Natural killer cell (primary cell): ENCODE measurements at regions not wholly inside any gene's neighbourhood (a gene's known extent, or its start where the extent isn't known, plus 50 kb on each side); places are given as distances from the start of the nearest gene placed in this dataset.

ENCODE experiments used
- ATAC-seq, 3 donors: fragments of 150-1000 bp in 2 of 3; fragments of 200-7000 bp in 1 of 3; cut with Tn5 transposase; 1 replicate in 1 of 3; 2 replicates in 2 of 3; pipeline ENCODE4 v1.10.0; 2021; ENCODE audit warnings: mild to moderate bottlenecking in 2 of 3, moderate library complexity in 2 of 3
- DNase-seq, 2 donors: peaks; one replicate each; pipeline versions ENCODE4 v3.0.0 to v3.0.0-alpha.2; 2013 to 2021; ENCODE audit warnings: mixed read lengths in 1 of 2
- H3K27ac ChIP-seq: one replicate; pipeline ENCODE4 v1.5.1; 2013; ENCODE audit warnings: mild to moderate bottlenecking, low read length
- H3K27me3 ChIP-seq: one replicate; pipeline ENCODE4 v1.6.1; 2013; ENCODE audit warnings: low read length; ENCODE audit not compliant: control insufficient read depth, insufficient read depth
- H3K36me3 ChIP-seq: one replicate; pipeline ENCODE4 v1.6.1; 2013; ENCODE audit warnings: low read length; ENCODE audit not compliant: control insufficient read depth, insufficient read depth
- H3K4me1 ChIP-seq: one replicate; pipeline ENCODE4 v1.6.1; 2013; ENCODE audit warnings: low read length; ENCODE audit not compliant: control insufficient read depth, insufficient read depth
- H3K4me3 ChIP-seq: one replicate; pipeline ENCODE4 v1.5.1; 2013; ENCODE audit warnings: low read length
- H3K9me3 ChIP-seq: one replicate; pipeline ENCODE4 v1.6.1; 2013; ENCODE audit warnings: low read length; ENCODE audit not compliant: control insufficient read depth, insufficient read depth
- H3K27ac Mint-ChIP-seq, 2 donors: one replicate each; pipeline ENCODE4 v1.8.0; 2022; ENCODE audit warnings: mild to moderate bottlenecking in 2 of 2, mixed read lengths in 2 of 2, moderate library complexity in 1 of 2
- H3K27me3 Mint-ChIP-seq, 2 donors: one replicate each; pipeline ENCODE4 v1.8.0; 2022; ENCODE audit warnings: low read depth in 2 of 2, mixed read lengths in 2 of 2
- H3K36me3 Mint-ChIP-seq: one replicate; pipeline ENCODE4 v1.8.0; 2022; ENCODE audit warnings: mixed read lengths
- H3K4me1 Mint-ChIP-seq, 2 donors: one replicate each; pipeline ENCODE4 v1.8.0; 2022; ENCODE audit warnings: mixed read lengths in 2 of 2
- H3K4me3 Mint-ChIP-seq: one replicate; pipeline ENCODE4 v1.8.0; 2022; ENCODE audit warnings: mild to moderate bottlenecking, moderate library complexity, mixed read lengths
- H3K9me3 Mint-ChIP-seq, 2 donors: one replicate each; pipeline ENCODE4 v1.8.0; 2022; ENCODE audit warnings: mixed read lengths in 2 of 2
- WGBS: methylation state at CpG from one replicate; pipeline ENCODE4 v1.1.7; 2013; ENCODE audit warnings: missing lambda C conversion rate; ENCODE audit not compliant: insufficient coverage; 5-methylcytosine and 5-hydroxymethylcytosine counted together
- intact Hi-C: fragments of 100-400 bp; cut with micrococcal nuclease; formaldehyde crosslinking; loops from one replicate; pipeline ENCODE4 v1.14.2; 2022
- TF ChIP-seq, protein P1 (sequence below): fragments of 200-600 bp; IDR thresholded peaks from one replicate; pipeline ENCODE4 v1.8.0; 2022; ENCODE audit warnings: antibody characterized with exemption

DNA sequence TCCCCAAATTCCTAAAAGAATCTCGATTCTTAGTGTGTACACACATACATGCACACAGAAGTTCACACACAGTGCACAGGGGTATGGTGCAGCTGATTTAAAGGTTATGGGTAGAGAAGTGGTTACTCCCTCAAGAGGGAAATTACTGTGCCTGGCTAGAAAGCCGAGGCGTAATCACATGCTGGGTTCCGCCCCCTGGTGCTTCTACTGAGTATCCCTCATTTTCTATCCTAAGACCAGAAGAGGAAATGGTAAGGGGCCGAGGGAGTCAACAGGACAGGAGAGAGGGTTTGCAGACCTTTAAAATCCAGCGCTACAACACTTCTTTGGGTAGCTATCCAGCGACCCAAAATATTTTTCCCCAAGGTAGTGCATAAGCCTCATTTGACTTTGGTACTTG lies 147.3 kb upstream of the TMEM196 start:
- Mint-ChIP-seq H3K9me3 (peaks cover 6 to 10% of the 10 kb centered on the region in 2 donors), H3K4me3 (no peak overlapping the region), H3K27ac (no peak overlapping the region), H3K36me3 (no peaks in the 10 kb centered on the region), H3K4me1 (no peaks in the 10 kb centered on the region), H3K27me3 (no peaks in the 10 kb centered on the region)
- TF ChIP-seq, protein P1, sequence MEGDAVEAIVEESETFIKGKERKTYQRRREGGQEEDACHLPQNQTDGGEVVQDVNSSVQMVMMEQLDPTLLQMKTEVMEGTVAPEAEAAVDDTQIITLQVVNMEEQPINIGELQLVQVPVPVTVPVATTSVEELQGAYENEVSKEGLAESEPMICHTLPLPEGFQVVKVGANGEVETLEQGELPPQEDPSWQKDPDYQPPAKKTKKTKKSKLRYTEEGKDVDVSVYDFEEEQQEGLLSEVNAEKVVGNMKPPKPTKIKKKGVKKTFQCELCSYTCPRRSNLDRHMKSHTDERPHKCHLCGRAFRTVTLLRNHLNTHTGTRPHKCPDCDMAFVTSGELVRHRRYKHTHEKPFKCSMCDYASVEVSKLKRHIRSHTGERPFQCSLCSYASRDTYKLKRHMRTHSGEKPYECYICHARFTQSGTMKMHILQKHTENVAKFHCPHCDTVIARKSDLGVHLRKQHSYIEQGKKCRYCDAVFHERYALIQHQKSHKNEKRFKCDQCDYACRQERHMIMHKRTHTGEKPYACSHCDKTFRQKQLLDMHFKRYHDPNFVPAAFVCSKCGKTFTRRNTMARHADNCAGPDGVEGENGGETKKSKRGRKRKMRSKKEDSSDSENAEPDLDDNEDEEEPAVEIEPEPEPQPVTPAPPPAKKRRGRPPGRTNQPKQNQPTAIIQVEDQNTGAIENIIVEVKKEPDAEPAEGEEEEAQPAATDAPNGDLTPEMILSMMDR = no peak
- intact Hi-C loops = no loop called here
- Histone ChIP-seq H3K27me3 (no peaks in the 10 kb centered on the region), H3K27ac (no peak overlapping the region), H3K4me3 (no peak overlapping the region), H3K36me3 (no peaks in the 10 kb centered on the region), H3K9me3 (no peaks in the 10 kb centered on the region), H3K4me1 (no peaks in the 10 kb centered on the region)
- 87% methylated on average over 6 of the region's 7 CpGs for WGBS
- no peak for DNase-seq
- no peak for ATAC-seq

DNA sequence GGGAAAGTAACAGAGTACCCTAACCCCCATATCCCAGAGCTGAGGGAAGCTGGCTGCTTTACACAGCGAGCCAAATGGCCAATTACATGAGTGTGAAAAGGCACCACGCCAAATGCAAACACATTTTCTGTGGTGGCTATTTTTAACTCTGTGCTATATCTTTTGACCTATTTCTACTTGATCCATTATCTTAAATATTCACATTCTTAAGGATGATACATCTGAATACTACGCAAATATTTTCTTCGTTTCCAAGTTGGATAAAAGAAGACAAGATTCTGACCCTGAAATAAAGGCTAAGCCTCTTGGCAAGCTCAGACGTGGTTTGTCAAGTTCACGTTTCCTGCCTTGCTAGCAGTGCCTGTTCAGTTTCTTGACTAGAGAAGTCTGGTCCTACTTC lies 146.7 kb upstream of the TMEM196 start:
- Mint-ChIP-seq H3K27me3 (no peaks in the 10 kb centered on the region), H3K4me1 (no peaks in the 10 kb centered on the region), H3K9me3 (peaks cover 6 to 10% of the 10 kb centered on the region in 2 donors), H3K36me3 (no peaks in the 10 kb centered on the region), H3K27ac (no peak overlapping the region), H3K4me3 (no peak overlapping the region)
- Histone ChIP-seq H3K27me3 (no peaks in the 10 kb centered on the region), H3K4me1 (no peaks in the 10 kb centered on the region), H3K27ac (no peak overlapping the region), H3K4me3 (no peak overlapping the region), H3K36me3 (no peaks in the 10 kb centered on the region), H3K9me3 (no peaks in the 10 kb centered on the region)
- no peak for DNase-seq
- TF ChIP-seq, protein P1 = no peak
- no peak for ATAC-seq
- intact Hi-C loops = no loop called here
- 83% methylated on average over 6 of the region's 6 CpGs for WGBS

DNA sequence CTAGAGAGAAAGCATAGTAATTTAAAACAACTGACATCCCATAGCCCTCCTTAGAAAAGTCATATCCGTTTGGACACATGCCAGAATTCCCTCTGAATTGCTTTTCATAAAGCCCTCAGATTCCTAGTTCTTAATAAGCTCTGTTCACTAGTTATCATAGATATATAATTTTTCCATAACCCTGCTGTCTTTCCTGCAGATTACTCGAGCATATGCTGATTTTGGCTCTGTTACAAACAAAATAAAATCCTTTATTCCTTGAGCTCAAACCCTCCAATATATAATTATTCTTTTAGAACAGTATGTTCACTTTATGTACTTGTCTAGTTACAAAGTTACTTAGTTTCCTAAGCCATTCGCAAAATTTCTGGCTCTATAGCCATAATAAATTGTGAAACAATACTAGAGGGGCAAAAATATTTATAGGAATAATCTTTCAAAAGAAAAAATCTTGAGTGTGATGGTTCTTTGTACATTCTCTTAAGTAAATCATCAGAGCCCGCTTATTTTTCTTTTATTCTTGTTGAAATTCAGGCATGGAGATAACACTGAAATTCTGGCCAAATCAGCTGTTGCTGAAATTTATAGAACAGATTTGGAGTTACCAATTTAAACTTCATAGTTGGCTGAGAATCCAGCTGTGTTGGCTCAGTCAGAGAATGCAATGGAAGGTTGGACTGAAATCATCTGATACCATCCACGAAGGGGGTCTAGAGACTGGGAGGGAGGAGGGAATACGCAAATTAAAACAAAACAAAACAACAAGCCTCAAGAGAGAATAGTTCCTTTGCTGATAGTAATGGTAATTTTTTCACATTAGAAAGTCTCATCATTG lies 146.1 kb upstream of the TMEM196 start:
- H3K4me1 ChIP-seq = no peaks in the 10 kb centered on the region
- WGBS = 88% methylated on average over 2 of the region's 6 CpGs
- intact Hi-C loops = no loop called here
- H3K27me3 Mint-ChIP-seq = no peaks in the 10 kb centered on the region
- H3K27ac ChIP-seq = no peak overlapping the region
- no peak for ATAC-seq
- no peak for DNase-seq
- no peak overlapping the region for H3K27ac Mint-ChIP-seq
- H3K4me3 Mint-ChIP-seq = no peak overlapping the region
- peaks cover 3 to 8% of the 10 kb centered on the region in 2 donors for H3K9me3 Mint-ChIP-seq
- TF ChIP-seq, protein P1 = no peak
- H3K4me1 Mint-ChIP-seq = no peaks in the 10 kb centered on the region
- H3K36me3 Mint-ChIP-seq = no peaks in the 10 kb centered on the region
- H3K36me3 ChIP-seq = no peaks in the 10 kb centered on the region
- H3K4me3 ChIP-seq = no peak overlapping the region
- no peaks in the 10 kb centered on the region for H3K27me3 ChIP-seq
- no peaks in the 10 kb centered on the region for H3K9me3 ChIP-seq

DNA sequence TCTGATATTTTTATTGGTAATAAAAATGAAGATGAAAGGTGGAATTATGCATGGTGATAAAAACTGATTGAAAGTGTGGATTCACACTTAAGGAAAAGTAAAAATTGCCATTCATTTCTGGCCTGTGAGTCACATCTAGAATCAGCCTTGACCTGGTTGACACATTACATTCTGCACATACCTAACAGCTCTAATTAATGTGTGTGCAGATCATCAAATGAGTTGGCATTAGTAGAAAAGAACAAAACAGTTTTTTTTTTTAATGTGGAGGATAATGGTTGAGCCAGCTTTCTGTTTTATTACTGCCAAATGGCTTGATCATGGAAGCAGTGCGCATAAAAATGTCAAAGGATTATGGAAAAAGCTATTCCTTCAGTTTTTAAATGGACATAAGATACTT lies 142.6 kb upstream of the TMEM196 start:
- Mint-ChIP-seq H3K4me3 (no peak overlapping the region), H3K36me3 (no peaks in the 10 kb centered on the region), H3K27me3 (no peaks in the 10 kb centered on the region), H3K9me3 (peaks cover 4 to 5% of the 10 kb centered on the region in 2 donors), H3K4me1 (no peaks in the 10 kb centered on the region), H3K27ac (no peak overlapping the region)
- Histone ChIP-seq H3K4me1 (no peaks in the 10 kb centered on the region), H3K36me3 (no peaks in the 10 kb centered on the region), H3K9me3 (no peaks in the 10 kb centered on the region), H3K27ac (no peak overlapping the region), H3K27me3 (no peaks in the 10 kb centered on the region), H3K4me3 (no peak overlapping the region)
- TF ChIP-seq, protein P1 = no peak
- WGBS = 89% methylated on average over 1 of the region's 1 CpG
- ATAC-seq (no peak), DNase-seq (no peak)
- intact Hi-C loops = no loop called here
